WERI-Rb-1 (cell line): ENCODE measurements at regions not wholly inside any gene's neighbourhood (a gene's known extent, or its start where the extent isn't known, plus 50 kb on each side); places are given as distances from the start of the nearest gene placed in this dataset.

ENCODE experiments used
- DNase-seq: peaks from one replicate; pipeline ENCODE4 v3.0.0-alpha.2; 2020
- H3K27ac ChIP-seq: fragments of 250-450 bp; sonication (Bioruptor Pico); 2 replicates; pipeline ENCODE4 v1.5.1; 2020; ENCODE audit warnings: mild to moderate bottlenecking, moderate library complexity
- H3K27me3 ChIP-seq: fragments of 250-450 bp; sonication (Bioruptor Pico); 2 replicates; pipeline ENCODE4 v1.5.1; 2021; ENCODE audit warnings: mild to moderate bottlenecking, low read depth, moderate library complexity; ENCODE audit not compliant: insufficient read depth, severe bottlenecking
- H3K36me3 ChIP-seq: fragments of 250-450 bp; sonication (Bioruptor Pico); 2 replicates; pipeline ENCODE4 v1.5.1; 2020; ENCODE audit warnings: mild to moderate bottlenecking, moderate library complexity
- H3K4me3 ChIP-seq: 2 replicates; pipeline ENCODE4 v1.5.1; 2011; ENCODE audit warnings: low read depth, mild to moderate bottlenecking, control low read depth, low read length
- H3K9me3 ChIP-seq: fragments of 250-450 bp; sonication (Bioruptor Pico); 2 replicates; pipeline ENCODE4 v1.5.1; 2021; ENCODE audit warnings: mild to moderate bottlenecking, moderate library complexity; ENCODE audit not compliant: severe bottlenecking
- TF ChIP-seq, protein P1 (sequence below): IDR thresholded peaks from 2 replicates; pipeline ENCODE4 v1.5.1; 2011; ENCODE audit warnings: low read depth, mild to moderate bottlenecking, control low read depth, inconsistent platforms, low read length

GRCh38 chr16:85162478-85163277 is 50.4 kb upstream of the CIBAR2 start:
- H3K36me3 ChIP-seq = no peaks in the 10 kb centered on the region
- DNase-seq = no peak
- H3K9me3 ChIP-seq = no peaks in the 10 kb centered on the region
- TF ChIP-seq, protein P1, sequence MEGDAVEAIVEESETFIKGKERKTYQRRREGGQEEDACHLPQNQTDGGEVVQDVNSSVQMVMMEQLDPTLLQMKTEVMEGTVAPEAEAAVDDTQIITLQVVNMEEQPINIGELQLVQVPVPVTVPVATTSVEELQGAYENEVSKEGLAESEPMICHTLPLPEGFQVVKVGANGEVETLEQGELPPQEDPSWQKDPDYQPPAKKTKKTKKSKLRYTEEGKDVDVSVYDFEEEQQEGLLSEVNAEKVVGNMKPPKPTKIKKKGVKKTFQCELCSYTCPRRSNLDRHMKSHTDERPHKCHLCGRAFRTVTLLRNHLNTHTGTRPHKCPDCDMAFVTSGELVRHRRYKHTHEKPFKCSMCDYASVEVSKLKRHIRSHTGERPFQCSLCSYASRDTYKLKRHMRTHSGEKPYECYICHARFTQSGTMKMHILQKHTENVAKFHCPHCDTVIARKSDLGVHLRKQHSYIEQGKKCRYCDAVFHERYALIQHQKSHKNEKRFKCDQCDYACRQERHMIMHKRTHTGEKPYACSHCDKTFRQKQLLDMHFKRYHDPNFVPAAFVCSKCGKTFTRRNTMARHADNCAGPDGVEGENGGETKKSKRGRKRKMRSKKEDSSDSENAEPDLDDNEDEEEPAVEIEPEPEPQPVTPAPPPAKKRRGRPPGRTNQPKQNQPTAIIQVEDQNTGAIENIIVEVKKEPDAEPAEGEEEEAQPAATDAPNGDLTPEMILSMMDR = no peak
- H3K27ac ChIP-seq = no peak overlapping the region
- H3K4me3 ChIP-seq = no peak overlapping the region
- H3K27me3 ChIP-seq = no peaks in the 10 kb centered on the region

GRCh38 chr16:85163278-85164112 is 51.2 kb upstream of the CIBAR2 start:
- DNase-seq = no peak
- TF ChIP-seq, protein P1 = no peak
- Histone ChIP-seq H3K36me3 (no peaks in the 10 kb centered on the region), H3K27ac (no peak overlapping the region), H3K27me3 (no peaks in the 10 kb centered on the region), H3K9me3 (no peaks in the 10 kb centered on the region), H3K4me3 (no peak overlapping the region)

- Histone ChIP-seq H3K27me3 (no peaks in the 10 kb centered on the region), H3K4me3 (no peak overlapping the region), H3K36me3 (no peaks in the 10 kb centered on the region), H3K27ac (no peak overlapping the region), H3K9me3 (no peaks in the 10 kb centered on the region)
- no peak for DNase-seq
- TF ChIP-seq, protein P1 = no peak
These were observed 52.2 kb upstream of the CIBAR2 start for GRCh38 chr16:85164431-85164830.

DNA sequence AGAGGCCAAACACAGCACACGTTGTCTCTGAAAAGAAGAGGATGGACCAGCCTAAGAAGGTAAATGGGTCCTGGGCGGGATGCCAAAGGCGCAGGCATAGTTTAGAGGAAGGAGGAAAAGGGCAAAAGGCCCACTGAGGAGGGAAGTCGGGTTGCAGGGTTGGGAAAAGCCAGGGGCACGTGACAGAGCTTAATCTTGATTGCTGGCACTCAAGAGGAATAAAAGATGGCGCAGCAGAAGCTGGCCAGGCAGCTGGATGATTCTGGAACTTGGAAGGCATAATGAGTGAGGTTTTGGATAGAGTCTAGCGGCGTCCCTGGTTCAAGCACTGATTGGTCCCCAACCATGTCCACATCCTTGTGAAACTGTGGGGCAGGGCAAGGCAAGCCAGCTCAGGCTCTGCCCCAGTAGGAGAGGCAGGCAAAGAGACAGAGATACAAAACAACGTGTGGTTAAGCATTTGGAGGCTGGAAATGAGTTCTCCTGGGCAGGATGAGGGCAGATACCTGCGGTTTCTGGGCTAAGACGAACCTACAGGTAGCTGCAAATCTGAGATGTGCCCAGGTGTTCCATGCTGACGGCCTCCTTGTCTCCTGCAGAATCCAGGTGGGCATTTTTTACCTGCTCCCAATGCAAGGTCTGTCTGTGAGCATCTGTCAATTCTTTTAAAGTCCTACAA is 52.7 kb upstream of the CIBAR2 start:
- no peak overlapping the region for H3K27ac ChIP-seq
- no peaks in the 10 kb centered on the region for H3K27me3 ChIP-seq
- no peaks in the 10 kb centered on the region for H3K9me3 ChIP-seq
- no peak for DNase-seq
- no peak overlapping the region for H3K4me3 ChIP-seq
- H3K36me3 ChIP-seq = no peaks in the 10 kb centered on the region
- TF ChIP-seq, protein P1 = no peak

- Histone ChIP-seq H3K9me3 (no peaks in the 10 kb centered on the region), H3K27ac (no peak overlapping the region), H3K27me3 (no peaks in the 10 kb centered on the region), H3K4me3 (no peak overlapping the region), H3K36me3 (no peaks in the 10 kb centered on the region)
- TF ChIP-seq, protein P1 = no peak
- no peak for DNase-seq
These were observed 53.5 kb upstream of the CIBAR2 start for GRCh38 chr16:85165781-85166180.
